Stomach smooth muscle (tissue), 2 donors: ENCODE measurements at regions not wholly inside any gene's neighbourhood (a gene's known extent, or its start where the extent isn't known, plus 50 kb on each side); places are given as distances from the start of the nearest gene placed in this dataset.

ENCODE experiments used
- H3K27ac ChIP-seq: one replicate; pipeline ENCODE4 v1.7.0; 2013; ENCODE audit warnings: mild to moderate bottlenecking, low read length, inconsistent platforms
- H3K27me3 ChIP-seq, 2 donors: one replicate each; pipeline ENCODE4 v1.7.0; 2013; ENCODE audit warnings: low read length in 2 of 2; ENCODE audit not compliant: insufficient read depth in 2 of 2, control insufficient read depth in 1 of 2
- H3K36me3 ChIP-seq, 2 donors: one replicate each; pipeline ENCODE4 v1.7.0; 2013; ENCODE audit warnings: low read length in 2 of 2; ENCODE audit not compliant: control insufficient read depth in 2 of 2, insufficient read depth in 2 of 2
- H3K4me1 ChIP-seq: one replicate; pipeline ENCODE4 v1.7.0; 2013; ENCODE audit warnings: low read length; ENCODE audit not compliant: control insufficient read depth, insufficient read depth
- H3K4me3 ChIP-seq, 2 donors: one replicate each; pipeline ENCODE4 v1.7.0; 2013; ENCODE audit warnings: low read length in 2 of 2
- H3K9ac ChIP-seq, 2 donors: one replicate each; pipeline ENCODE4 v1.7.0; 2013; ENCODE audit warnings: low read length in 2 of 2, mild to moderate bottlenecking in 1 of 2
- H3K9me3 ChIP-seq, 2 donors: one replicate each; pipeline ENCODE4 v1.7.0; 2013; ENCODE audit warnings: low read length in 2 of 2; ENCODE audit not compliant: control insufficient read depth in 2 of 2
- donor health status: healthy.
- donor health status: Pancreatic carcinoma.

GRCh38 chr15:39230205-39230907 is 350.5 kb upstream of the THBS1 start:
- peak overlapping the region in 1 of 2 donors; percentile 24 for H3K9ac ChIP-seq
- no peaks in the 10 kb centered on the region for H3K27me3 ChIP-seq
- H3K4me3 ChIP-seq, result peak overlapping the region; percentile 47 to 49
- H3K9me3 ChIP-seq, result no peaks in the 10 kb centered on the region
- H3K4me1 ChIP-seq, result peaks cover 11% of the 10 kb centered on the region
- no peaks in the 10 kb centered on the region for H3K36me3 ChIP-seq
- peak overlapping the region; percentile 70 for H3K27ac ChIP-seq

- Histone ChIP-seq H3K27ac (peak overlapping the region; percentile 70), H3K9me3 (no peaks in the 10 kb centered on the region), H3K27me3 (no peaks in the 10 kb centered on the region), H3K9ac (peak overlapping the region in 1 of 2 donors; percentile 24), H3K4me1 (peaks cover 11% of the 10 kb centered on the region), H3K36me3 (no peaks in the 10 kb centered on the region), H3K4me3 (peak overlapping the region; percentile 47 to 49)
Measured at GRCh38 chr15:39230908-39231285, 350.0 kb upstream of the THBS1 start.

GRCh38 chr15:39232512-39232911 is 348.4 kb upstream of the THBS1 start:
- Histone ChIP-seq H3K4me1 (peaks cover 11% of the 10 kb centered on the region), H3K27ac (peak overlapping the region; percentile 42), H3K27me3 (no peaks in the 10 kb centered on the region), H3K36me3 (no peaks in the 10 kb centered on the region), H3K4me3 (no peak overlapping the region), H3K9me3 (no peaks in the 10 kb centered on the region), H3K9ac (no peak overlapping the region)

GRCh38 chr15:39235084-39235795 is 345.6 kb upstream of the THBS1 start:
- Histone ChIP-seq H3K9me3 (no peaks in the 10 kb centered on the region), H3K4me1 (peaks cover 11% of the 10 kb centered on the region), H3K27ac (no peak overlapping the region), H3K27me3 (no peaks in the 10 kb centered on the region), H3K4me3 (no peak overlapping the region), H3K36me3 (no peaks in the 10 kb centered on the region), H3K9ac (no peak overlapping the region)

GRCh38 chr15:39236375-39236774 is 344.5 kb upstream of the THBS1 start:
- no peak overlapping the region for H3K27ac ChIP-seq
- H3K36me3 ChIP-seq, result no peaks in the 10 kb centered on the region
- no peaks in the 10 kb centered on the region for H3K27me3 ChIP-seq
- no peak overlapping the region for H3K4me3 ChIP-seq
- peaks cover under 1% of the 10 kb centered on the region for H3K4me1 ChIP-seq
- H3K9ac ChIP-seq, result no peak overlapping the region
- H3K9me3 ChIP-seq, result no peaks in the 10 kb centered on the region

GRCh38 chr15:39238443-39238842 is 342.4 kb upstream of the THBS1 start:
- Histone ChIP-seq H3K9me3 (no peaks in the 10 kb centered on the region), H3K27ac (no peak overlapping the region), H3K4me1 (no peaks in the 10 kb centered on the region), H3K36me3 (no peaks in the 10 kb centered on the region), H3K4me3 (no peak overlapping the region), H3K27me3 (no peaks in the 10 kb centered on the region), H3K9ac (no peak overlapping the region)

GRCh38 chr15:39239562-39239961 is 341.3 kb upstream of the THBS1 start:
- Histone ChIP-seq H3K4me1 (no peaks in the 10 kb centered on the region), H3K36me3 (no peaks in the 10 kb centered on the region), H3K27ac (no peak overlapping the region), H3K4me3 (no peak overlapping the region), H3K9ac (no peak overlapping the region), H3K27me3 (no peaks in the 10 kb centered on the region), H3K9me3 (no peaks in the 10 kb centered on the region)

- H3K36me3 ChIP-seq, result no peaks in the 10 kb centered on the region
- no peak overlapping the region for H3K4me3 ChIP-seq
- no peaks in the 10 kb centered on the region for H3K9me3 ChIP-seq
- H3K27ac ChIP-seq, result no peak overlapping the region
- H3K27me3 ChIP-seq, result no peaks in the 10 kb centered on the region
- H3K9ac ChIP-seq, result no peak overlapping the region
- no peaks in the 10 kb centered on the region for H3K4me1 ChIP-seq
Measured at GRCh38 chr15:39242345-39242744, 338.5 kb upstream of the THBS1 start.

GRCh38 chr15:39243396-39243795 is 337.5 kb upstream of the THBS1 start:
- Histone ChIP-seq H3K9me3 (no peaks in the 10 kb centered on the region), H3K36me3 (no peaks in the 10 kb centered on the region), H3K27ac (no peak overlapping the region), H3K4me1 (no peaks in the 10 kb centered on the region), H3K4me3 (no peak overlapping the region), H3K27me3 (no peaks in the 10 kb centered on the region), H3K9ac (no peak overlapping the region)

- H3K9ac ChIP-seq, result no peak overlapping the region
- no peaks in the 10 kb centered on the region for H3K4me1 ChIP-seq
- H3K9me3 ChIP-seq, result no peaks in the 10 kb centered on the region
Measured at GRCh38 chr15:39244776-39245175, 336.1 kb upstream of the THBS1 start.

GRCh38 chr15:39246523-39246922 is 334.4 kb upstream of the THBS1 start:
- Histone ChIP-seq H3K4me3 (no peak overlapping the region), H3K27me3 (no peaks in the 10 kb centered on the region), H3K9ac (no peak overlapping the region), H3K9me3 (no peaks in the 10 kb centered on the region), H3K27ac (no peak overlapping the region), H3K36me3 (no peaks in the 10 kb centered on the region), H3K4me1 (no peaks in the 10 kb centered on the region)

More at GRCh38 chr15:39244776-39245175, 336.1 kb upstream of the THBS1 start:
- Histone ChIP-seq H3K36me3 (no peaks in the 10 kb centered on the region), H3K27me3 (no peaks in the 10 kb centered on the region), H3K4me3 (no peak overlapping the region), H3K27ac (no peak overlapping the region)
